HG03108 (cell line): ENCODE measurements at regions not wholly inside any gene's neighbourhood (a gene's known extent, or its start where the extent isn't known, plus 50 kb on each side); places are given as distances from the start of the nearest gene placed in this dataset.

Experiments
- ATAC-seq: cut with Tn5 transposase; IDR thresholded peaks from one replicate; pipeline ENCODE4 v1.9.1; 2021; ENCODE audit warnings: moderate library complexity; ENCODE audit not compliant: unreplicated experiment

DNA sequence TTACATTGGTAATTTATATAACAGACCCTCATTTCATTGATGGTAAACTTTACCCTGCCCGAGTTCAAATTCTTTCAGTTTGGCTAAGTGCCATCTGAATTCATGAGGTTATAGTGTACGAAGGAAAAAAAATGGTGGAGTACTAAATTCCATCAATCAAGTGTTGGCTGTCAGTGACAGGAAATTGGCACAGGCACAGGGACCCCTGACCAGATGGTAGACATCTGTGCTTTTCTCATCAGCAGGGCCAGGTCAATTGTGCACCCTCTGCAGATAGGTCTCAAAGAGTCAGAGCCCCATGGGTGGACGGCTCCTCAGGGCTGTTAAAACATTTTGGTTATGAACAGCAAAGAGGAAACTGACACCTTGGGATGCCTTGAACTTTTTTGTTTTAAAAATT, 439.2 kb downstream of the SETBP1 start:
- ATAC-seq = no peak

DNA sequence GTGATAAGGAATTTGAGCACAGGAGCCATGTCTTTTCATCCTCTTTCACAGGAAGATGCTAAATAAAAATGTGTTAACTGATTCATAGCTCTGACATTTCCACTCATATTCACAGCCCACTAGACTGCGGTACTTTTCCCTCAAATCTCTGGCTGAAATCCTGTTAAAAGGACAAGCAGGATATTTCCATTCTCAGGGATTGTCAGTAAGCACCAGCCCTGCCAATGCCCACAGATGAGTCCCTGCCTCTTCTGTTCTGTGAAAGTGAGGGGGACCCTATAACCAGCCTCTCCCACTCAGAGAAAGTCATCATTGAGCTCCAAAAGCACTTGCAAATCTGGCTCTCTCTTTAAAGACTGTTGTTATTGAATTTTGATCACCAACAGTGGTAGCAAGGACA, 440.5 kb downstream of the SETBP1 start:
- ATAC-seq = no peak

DNA sequence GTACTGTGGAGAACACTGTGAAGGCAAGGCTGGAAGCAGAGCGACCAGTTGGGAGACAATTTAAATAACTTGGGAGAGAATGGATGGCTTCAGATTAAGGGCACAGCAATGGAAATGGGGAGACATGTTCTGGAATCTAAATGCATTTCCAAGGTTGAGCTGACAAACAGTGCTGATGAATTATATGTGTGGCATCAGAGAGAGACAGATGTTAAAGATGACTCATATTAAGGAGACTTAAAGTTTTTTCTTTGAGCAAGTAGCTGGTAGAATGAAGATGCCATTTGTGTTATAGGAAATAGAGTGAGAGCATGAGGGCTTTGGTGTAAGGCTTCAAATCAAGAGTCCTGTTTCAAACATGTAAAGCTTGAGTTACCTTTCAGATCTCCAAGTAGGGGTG, 441.8 kb downstream of the SETBP1 start:
- no peak for ATAC-seq

DNA sequence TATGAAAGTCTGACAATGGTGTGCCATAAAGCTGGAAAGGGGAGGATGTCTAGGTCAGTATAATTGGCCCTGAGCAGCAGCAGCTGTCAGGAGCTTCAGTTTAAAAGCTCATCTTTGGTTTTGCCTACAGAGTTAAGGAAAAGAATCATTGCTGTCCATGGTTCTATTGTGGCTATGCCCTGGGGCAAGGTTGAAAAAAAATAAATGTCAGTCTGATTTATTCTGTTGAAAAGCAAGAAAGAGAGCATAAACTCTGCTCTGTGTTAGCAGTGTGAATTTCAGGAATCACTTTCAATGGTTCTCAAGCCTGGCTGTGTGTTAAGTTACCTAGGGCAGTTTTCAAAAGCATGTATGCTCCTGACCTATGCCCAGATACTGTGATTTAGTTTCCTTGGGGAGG, 446.7 kb downstream of the SETBP1 start:
- no peak for ATAC-seq

DNA sequence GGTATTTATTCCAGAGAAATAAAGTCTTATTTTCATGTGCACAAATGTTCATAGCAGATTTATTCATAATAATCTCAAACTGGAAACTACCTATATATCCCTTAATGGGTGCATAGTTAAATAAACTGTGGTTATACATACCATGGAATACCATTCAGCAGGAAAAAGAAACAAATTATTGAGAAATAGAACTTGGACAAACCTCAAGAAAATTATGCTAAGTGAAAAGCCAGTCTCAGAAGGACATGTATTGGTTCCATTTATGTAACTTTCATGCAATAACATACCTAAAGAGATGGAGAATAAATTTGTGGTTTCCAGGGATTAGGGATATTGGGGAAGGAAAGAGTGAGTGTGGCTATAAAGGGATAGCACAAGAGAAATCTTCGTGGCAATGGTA, 452.6 kb downstream of the SETBP1 start:
- ATAC-seq = no peak

DNA sequence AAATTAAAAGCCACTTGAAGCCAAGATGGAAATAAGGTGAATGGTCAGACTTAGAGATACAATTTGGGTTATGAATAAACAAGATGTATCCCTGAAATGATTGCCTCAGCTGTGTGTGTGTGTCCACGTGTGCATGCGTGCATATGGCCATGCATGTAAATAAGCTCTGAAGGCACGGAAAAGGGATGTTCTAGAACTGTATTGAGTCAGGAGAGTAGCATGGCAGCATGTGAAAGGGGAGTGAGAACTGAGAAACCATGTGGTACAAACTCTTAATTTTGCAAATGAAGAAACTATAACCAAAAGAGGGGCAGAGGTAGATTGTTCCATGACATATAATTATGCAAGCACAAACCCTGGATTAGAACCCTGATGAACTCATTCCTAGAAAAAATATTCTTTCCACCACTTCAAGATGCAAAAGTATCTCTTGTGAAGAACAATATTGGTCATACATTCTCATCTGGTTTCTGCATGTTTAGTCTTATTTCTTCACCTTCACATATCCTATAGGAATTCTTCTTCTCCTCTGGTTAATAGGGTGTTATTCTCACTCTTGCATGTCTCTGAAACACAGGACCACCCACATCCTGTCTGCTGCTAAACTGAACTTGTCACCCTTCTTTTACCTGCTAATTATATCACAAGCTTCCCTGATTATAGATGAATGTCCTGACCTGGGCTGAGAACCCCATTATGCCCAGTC, 455.8 kb downstream of the SETBP1 start:
- ATAC-seq = no peak

DNA sequence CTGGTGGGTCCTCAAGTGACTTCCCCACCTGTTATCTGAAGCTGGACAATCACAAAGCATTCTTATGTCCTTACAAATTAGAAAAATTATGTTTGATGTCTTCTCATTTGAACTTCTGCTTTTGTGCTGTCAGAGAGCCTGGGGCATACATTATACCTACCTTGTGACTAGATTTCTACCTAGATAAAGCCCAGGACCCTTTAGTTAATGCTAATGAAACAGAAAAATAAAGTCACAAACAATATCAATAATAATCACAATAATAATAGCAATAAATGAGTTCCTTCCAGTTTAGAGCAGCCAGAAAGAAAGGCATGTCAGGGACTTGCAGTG, 456.4 kb downstream of the SETBP1 start:
- ATAC-seq = no peak

DNA sequence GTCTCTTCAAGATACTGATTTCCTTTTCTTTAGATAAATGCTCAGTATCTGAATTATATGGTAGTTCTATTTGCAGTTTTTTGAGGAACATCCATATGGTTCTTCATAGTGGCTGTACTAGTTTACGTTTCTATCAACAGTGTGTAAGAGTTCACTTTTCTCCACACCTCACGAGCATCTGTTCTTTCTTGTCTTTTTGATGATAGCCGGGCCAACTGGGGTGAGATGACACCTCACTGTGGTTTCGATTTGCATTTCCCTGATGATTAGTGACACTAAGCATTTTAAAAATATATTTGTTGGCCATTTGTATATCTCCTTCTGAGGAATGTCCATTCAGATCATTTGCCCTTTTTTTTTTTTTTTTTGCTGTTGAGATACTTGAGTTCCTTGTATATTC, 458.8 kb downstream of the SETBP1 start:
- ATAC-seq = no peak

DNA sequence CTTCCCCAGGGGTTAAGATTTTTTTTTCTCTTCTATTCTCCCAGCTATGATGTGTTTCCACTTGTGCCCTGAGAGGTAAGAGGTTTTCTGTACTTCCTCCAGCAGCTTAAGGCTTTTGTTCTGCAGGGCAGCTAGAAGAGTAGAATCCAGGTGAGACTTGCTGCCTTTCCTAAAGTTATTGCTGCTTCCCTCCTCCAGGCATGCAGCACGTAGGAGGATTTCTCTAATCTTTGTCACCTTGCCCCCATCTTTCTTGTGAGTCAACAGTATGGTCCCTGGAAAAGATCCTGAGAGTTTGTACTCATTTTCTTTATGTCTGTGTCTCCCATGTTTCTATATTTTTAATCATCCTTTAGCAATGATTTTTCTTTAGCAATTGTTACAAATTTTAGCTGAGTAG, 462.2 kb downstream of the SETBP1 start:
- no peak for ATAC-seq

DNA sequence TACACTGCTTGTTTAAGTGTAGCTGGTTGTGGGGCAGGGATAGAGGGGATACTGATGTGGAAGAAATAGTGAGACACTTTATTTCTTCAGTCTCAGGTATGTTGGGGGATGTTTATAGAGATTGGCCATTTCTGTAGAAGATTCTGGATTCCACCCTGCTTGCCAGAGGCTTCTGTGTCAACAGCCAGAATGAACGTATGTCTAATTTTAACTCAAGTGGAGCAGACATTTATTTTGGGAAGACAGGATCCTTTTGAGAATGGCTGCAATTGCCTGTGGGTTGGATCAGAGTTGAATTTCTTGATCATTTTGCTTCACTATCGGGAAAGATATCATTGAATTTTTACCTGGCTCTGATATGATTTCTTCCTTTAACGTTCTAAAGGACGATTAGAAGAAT, 465.6 kb upstream of the SLC14A2 start:
- ATAC-seq = no peak

DNA sequence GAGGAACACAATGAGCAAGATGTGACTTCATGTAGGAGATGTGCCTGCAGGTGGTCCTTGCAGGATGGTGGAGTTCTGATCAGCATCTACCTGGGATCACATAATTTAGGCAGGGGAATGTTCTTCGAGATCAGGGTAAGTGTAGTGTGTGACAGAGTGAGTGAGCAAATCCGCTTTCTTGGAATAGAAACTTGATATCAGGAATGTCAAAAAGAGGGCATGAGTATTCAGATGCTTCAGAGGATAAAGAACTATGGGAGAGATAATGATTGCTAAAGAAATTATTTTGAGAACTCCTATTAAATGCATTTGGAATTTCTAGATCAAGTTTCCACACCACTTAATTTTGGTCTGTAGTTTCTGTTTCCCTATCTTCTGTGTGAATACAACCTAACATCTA, 463.6 kb upstream of the SLC14A2 start:
- ATAC-seq = no peak

DNA sequence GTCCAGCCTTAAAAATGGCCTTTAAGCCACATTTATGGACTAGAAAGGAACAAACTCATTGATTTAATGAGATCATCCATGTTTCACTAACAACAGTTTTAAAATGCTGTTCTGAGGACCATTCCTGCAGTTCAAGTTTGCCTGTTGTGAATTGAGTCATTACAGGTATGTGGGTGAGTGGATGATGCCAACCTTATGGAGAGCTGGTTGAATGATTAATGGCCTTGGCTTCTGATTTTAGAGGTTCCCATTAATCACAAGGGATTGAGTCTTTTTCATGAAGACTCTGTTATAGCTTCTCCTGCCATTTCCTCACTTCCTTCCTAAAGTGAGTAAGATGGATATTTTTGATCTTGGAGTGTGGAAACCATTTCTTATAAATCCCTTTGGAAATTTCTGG, 459.8 kb upstream of the SLC14A2 start:
- ATAC-seq = no peak

DNA sequence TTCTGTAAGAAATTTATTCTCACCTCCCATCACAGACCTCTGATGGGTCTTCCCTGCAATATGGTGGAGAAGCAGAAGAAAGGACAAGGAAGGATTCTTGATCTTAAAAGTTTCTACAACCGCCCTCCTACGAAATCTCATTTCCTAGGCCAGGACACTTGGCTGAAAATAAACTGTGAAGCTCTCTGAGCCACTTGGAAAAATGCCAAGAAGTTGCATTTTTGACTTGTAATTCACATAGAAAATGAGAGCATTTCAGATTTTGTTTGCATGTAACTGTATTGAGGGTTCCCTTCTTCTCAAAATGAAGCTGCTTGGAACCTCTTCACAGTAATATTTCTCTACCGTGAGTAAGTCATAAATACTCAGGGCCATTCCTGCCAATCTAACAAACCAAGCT, 458.3 kb upstream of the SLC14A2 start:
- no peak for ATAC-seq

DNA sequence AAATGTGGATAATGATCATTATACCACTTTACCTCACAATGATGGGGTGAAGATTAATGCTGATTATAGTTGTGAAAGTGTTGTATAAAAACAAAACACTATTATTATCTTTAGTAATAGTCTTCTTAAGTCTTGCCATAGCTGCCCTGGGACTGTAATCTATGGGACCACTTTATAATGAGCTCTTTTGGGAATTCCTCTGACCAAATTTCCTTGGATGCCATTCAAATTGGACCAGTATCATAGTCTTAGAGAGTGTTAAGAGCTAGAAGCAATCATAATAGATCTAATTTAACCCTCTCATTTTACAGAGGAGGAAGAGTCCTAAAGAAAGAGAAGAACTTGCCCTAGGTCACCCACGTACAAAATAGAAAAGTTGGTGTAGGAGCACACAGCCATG, 457.7 kb upstream of the SLC14A2 start:
- ATAC-seq = no peak

DNA sequence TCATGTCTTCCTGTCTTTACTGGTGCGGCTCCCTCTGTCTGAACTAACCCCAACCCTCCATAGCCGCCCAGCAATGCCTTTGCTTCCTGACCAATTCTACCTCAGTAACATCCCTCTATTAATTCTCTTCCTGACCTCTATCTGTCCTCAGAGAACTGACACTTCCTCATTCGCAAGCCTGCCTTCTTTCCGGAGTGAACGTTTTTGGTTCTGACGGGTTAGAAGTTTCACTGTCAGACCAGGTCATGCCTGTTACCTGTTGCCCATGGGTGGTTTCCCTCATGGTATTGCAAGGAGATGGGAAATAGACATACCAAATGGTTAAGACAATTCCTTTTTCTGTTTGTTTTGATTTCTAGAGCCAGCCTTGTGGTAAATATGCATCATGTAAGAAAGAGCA, 453.4 kb upstream of the SLC14A2 start:
- ATAC-seq = peak; percentile 85

DNA sequence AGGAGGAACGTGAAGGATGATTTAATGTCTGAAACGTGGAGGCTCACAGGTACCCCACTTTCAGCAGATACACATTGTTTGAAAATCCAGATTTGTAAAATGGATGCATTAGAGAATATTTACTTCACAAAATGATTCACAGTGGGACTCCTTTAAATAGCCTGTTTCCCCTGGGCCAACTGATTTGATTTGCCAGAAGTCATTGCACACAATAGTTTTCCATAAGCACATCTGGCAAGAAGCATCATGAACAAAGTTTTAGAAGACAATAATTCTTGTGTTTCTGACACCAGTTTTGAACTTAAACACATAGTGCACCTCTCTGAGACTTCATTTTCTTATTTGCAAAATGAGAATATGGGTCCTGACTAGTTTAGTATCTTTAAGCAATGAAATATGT, 451.4 kb upstream of the SLC14A2 start:
- ATAC-seq = no peak

DNA sequence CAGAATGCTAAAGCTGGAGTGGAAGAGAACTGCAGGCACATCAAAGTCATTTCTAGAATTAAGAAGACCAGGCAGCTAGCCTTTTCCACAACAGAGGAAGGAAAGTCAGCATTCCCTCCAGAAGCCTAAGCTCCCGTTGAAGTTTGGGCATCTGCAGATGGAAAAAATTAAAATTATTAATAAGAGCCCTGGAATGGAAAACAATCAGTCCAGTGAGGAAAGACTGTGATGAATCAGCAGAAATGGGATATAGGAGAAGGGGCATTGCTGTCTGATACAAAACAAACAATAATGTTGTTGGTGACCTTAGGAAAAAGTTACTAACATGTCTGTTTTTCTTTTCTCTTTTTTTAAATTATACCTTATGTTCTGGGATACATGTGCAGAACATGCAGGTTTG, 450.7 kb upstream of the SLC14A2 start:
- ATAC-seq = no peak

DNA sequence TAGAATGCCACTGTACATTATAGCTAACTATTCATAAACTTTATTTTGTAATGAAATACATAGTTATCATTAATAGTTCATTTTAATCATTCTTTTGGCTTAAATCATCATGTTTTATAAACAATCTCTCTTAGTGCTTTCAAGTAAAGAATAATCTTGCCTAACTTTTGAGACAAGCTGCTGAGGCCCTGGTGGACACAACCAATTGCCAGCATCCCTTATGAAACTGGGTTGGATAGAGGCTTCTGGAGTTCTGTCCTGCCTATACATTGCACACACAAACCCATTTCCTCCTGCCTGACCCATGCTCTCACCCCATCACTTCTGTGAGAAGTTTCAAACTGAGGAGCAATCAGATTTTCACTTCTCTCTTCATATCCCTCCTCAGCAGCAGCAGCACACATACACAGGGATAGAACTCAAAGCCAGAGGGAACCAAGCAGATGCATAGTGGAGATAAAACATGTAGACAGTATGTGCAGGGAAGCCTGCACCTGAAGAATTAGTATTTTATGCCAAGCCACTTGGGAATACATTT, 450.0 kb upstream of the SLC14A2 start:
- no peak for ATAC-seq

DNA sequence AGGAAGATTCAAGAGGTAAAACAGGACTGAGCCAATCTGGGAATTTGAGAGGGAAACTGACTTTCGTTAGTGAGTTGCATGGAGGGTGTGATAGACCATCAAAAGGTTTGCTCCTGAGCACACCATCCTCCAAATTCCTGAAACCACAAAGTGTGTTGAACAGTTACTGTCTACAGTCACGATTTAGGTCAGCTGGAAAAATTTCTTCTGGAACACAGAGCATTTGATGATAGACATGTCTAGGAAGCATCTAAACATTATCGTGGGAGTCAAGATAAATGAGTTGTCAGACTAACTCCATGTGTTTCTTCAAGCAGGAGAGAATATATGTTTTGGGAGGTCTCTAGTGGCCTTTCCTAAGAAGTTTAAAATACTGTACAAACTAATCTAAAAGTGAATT, 449.4 kb upstream of the SLC14A2 start:
- no peak for ATAC-seq

DNA sequence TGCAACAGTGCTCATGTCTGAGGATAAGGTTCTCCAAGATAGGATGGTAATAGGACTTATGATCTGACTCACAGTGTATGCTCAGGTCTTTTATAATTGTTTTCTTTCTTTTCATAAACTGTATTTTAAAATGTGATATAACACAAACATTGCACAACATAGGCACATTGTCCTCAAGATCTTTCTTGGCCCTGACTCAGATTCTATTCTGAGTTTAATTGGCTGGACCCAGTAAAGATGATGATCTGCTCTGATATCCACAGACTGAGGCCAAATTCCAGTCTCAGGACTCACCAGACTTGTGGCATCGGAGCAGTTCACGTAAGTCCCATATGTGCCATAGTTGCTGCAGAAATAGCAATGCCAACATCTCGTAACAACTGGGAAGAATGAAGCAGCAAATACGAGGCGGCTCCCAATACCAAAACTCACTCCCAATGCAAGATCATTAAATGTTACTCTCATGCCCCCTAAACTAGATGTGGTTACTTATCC, 448.9 kb upstream of the SLC14A2 start:
- no peak for ATAC-seq

DNA sequence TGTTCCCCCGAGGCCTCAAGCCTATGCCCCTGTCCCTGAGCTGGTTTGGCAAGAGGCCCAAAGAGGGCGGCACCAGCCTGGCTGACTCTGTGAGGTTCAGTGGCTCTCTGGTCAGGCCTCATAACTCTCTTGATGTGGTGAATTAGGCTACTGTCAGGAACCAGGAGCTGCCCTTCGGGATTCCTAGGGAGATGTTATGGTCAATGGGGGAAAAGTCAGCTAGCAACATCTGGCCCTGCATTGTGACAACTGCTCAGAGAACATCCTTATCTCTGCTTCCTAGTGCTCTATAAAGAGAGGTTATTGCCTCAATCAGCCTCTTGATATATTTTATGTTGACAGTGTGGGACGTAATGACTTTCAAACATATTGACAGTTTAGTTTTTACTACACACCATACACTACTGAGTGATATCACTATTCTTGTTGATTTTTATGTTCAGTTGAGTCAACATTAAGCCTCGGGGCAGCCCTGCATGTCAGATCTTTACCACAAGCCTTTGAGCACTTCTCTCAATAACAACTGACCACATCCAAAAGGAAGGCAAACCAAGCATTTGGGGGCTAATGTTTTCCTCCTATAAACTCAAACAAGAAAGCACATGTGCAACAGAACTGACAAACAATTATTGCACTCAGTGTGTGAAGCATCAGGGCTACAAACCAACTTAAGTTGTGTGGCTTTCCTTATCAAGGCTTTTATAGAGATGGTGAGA, 448.3 kb upstream of the SLC14A2 start:
- no peak for ATAC-seq

DNA sequence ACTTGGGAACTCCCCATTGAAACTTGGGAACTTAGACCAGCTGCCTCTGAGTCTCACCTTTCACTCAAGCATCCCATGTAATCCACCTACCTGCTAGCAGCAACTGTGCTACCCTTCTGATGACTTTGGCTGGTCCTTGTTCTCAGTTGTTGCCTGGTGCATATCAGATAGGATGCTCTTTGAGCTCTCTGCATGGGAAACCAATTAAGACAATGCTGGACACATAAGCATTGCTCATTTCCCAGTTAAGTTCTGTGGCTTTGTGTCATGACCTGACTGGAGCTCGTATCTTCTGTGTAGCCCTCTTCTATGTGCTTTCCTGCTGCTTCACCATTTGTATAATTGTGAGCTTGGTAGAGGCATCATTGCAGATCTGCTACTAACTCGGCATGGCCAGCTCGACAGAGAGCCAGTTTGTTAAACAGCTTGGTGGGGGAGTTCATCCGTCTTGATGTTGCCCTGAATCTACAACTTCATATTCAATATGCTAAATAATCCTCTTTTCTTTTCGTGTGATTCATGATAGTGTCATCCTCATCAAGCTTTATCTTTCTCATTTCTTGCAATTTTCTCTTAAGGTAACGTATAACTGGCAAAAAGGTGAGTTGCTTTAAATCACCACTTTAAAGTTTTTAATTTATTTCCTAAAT, 447.5 kb upstream of the SLC14A2 start:
- no peak for ATAC-seq
